Spinal cord (tissue), 9 donors: ENCODE measurements at regions not wholly inside any gene's neighbourhood (a gene's known extent, or its start where the extent isn't known, plus 50 kb on each side); places are given as distances from the start of the nearest gene placed in this dataset.
A peak's percentile ranks its signal among the peaks of the same experiment; 100 is the strongest.

ENCODE experiments used
- DNase-seq, 6 donors: peaks; one replicate each; pipeline versions ENCODE4 v3.0.0 to v3.0.0-alpha.2; 2013 to 2015; ENCODE audit warnings: low spot score in 6 of 6, low read depth in 4 of 6
- H3K27ac ChIP-seq: one replicate; pipeline ENCODE4 v1.5.1; 2013; ENCODE audit warnings: low read depth, low read length, control low read depth
- H3K27me3 ChIP-seq: one replicate; pipeline ENCODE4 v1.6.1; 2013; ENCODE audit warnings: low read length; ENCODE audit not compliant: control insufficient read depth, insufficient read depth
- H3K36me3 ChIP-seq: one replicate; pipeline ENCODE4 v1.6.1; 2013; ENCODE audit warnings: low read length; ENCODE audit not compliant: control insufficient read depth, insufficient read depth
- H3K4me1 ChIP-seq: one replicate; pipeline ENCODE4 v1.6.1; 2013; ENCODE audit warnings: low read length; ENCODE audit not compliant: control insufficient read depth, insufficient read depth
- H3K4me3 ChIP-seq: one replicate; pipeline ENCODE4 v1.5.1; 2013; ENCODE audit warnings: low read depth, low read length, control low read depth
- H3K9me3 ChIP-seq: one replicate; pipeline ENCODE4 v1.6.1; 2013; ENCODE audit warnings: low read length; ENCODE audit not compliant: control insufficient read depth, insufficient read depth
- WGBS: methylation state at CpG from one replicate; pipeline ENCODE4 v1.1.5; 2013; ENCODE audit warnings: missing lambda C conversion rate; ENCODE audit not compliant: insufficient coverage; 5-methylcytosine and 5-hydroxymethylcytosine counted together
- donor health status: healthy.

DNA sequence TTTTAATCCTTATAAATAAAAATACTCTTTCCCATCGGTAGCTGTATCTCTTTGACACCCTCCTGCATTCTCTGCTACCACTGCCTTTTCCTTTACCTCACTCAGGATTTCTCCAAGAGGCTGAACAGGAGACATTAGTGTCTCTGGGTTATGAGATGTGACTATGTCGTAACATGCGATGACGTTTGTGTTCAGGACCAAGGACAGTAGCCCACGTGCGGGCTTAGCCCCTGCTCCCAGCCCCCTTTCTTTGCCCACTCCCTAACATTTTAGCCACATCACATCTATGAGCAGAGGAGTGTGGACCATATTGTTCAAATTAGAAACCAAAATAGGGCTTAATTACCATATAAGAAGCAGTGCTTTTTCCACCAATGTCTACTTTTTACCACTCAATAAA is 369.3 kb downstream of the FBXW7 start:
- H3K27ac ChIP-seq: no peak overlapping the region

GRCh38 chr4:152165846-152166245 is 370.0 kb downstream of the FBXW7 start:
- WGBS: 50% methylated on average over 1 of the region's 4 CpGs
- DNase-seq: peak in 1 of 6 donors; percentile 57
- Histone ChIP-seq H3K36me3 (no peaks in the 10 kb centered on the region), H3K27ac (no peak overlapping the region), H3K4me3 (no peak overlapping the region), H3K4me1 (peaks cover 9% of the 10 kb centered on the region), H3K27me3 (no peaks in the 10 kb centered on the region), H3K9me3 (no peaks in the 10 kb centered on the region)

More for the DNA sequence above, 369.3 kb downstream of the FBXW7 start:
- WGBS: no CpG with 5 or more reads among the region's 6 CpGs
- H3K9me3 ChIP-seq: no peaks in the 10 kb centered on the region
- peak in 1 of 6 donors; percentile 23 for DNase-seq
- H3K4me3 ChIP-seq: no peak overlapping the region
- no peaks in the 10 kb centered on the region for H3K36me3 ChIP-seq
- no peaks in the 10 kb centered on the region for H3K27me3 ChIP-seq
- H3K4me1 ChIP-seq: peaks cover 5% of the 10 kb centered on the region

- DNase-seq: no peak
- no CpG with 5 or more reads among the region's 2 CpGs for WGBS
- no peak overlapping the region for H3K4me3 ChIP-seq
- H3K9me3 ChIP-seq: no peaks in the 10 kb centered on the region
- no peaks in the 10 kb centered on the region for H3K36me3 ChIP-seq
- no peaks in the 10 kb centered on the region for H3K27me3 ChIP-seq
- peaks cover 12% of the 10 kb centered on the region for H3K4me1 ChIP-seq
- no peak overlapping the region for H3K27ac ChIP-seq
Measured at GRCh38 chr4:152165146-152165545, 370.7 kb downstream of the FBXW7 start.

GRCh38 chr4:152164561-152164960 is 371.3 kb downstream of the FBXW7 start:
- H3K9me3 ChIP-seq: no peaks in the 10 kb centered on the region
- peaks cover 10% of the 10 kb centered on the region for H3K4me1 ChIP-seq
- no peaks in the 10 kb centered on the region for H3K36me3 ChIP-seq
- no peaks in the 10 kb centered on the region for H3K27me3 ChIP-seq
- no peak overlapping the region for H3K4me3 ChIP-seq
- 100% methylated on average over 1 of the region's 1 CpG for WGBS
- no peak for DNase-seq
- no peak overlapping the region for H3K27ac ChIP-seq

DNA sequence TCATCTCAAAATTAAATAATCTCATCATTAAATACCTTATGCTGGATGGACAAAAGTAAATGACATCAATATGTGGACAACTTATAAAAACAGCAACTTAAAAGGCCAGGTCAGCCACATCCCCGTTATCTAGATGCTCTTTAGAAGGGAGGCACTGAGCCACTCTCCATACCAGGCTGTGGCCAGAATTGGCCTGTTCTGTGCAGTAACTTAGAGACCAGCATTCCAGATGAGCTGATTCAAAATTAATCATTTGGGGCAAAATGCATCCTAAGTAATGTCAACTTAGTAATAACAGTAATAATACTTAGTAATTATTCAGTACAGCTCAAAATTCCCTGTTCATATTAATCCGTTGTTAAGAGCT is 373.6 kb downstream of the FBXW7 start:
- WGBS: 57% methylated on average over 1 of the region's 2 CpGs
- no peak for DNase-seq
- H3K9me3 ChIP-seq: no peaks in the 10 kb centered on the region
- H3K27me3 ChIP-seq: no peaks in the 10 kb centered on the region
- H3K27ac ChIP-seq: no peak overlapping the region
- H3K4me3 ChIP-seq: no peak overlapping the region
- no peaks in the 10 kb centered on the region for H3K36me3 ChIP-seq
- peaks cover 16% of the 10 kb centered on the region for H3K4me1 ChIP-seq

DNA sequence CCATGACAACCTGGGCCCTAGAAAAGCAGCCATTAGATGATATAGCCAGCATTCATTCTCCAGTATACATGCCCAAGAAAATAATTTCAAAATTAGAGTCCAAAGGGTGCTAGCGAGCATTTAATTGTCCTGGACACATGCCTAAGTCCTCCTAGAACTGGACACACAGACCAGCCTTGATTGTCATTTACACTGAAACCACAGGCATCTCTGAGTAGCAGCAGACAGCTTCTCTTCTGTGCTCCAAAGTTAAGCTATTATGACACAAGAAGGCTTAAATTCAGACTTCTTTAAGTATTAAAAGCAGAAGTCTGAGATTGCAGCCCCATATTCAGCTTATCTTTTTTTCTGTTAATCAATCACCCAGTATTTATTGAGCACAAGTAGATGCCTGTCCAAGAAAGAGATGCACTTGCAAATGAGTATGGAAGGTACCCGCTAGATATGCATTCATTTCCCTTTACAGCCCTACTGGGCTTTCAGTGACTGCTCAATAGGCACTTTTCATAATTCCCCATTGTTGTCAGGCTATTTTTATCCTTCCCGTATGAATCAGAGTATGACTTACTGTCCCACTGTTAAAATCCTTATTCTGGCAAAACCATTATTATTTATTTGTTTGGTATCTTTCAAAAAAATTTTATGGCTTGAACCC is 374.1 kb downstream of the FBXW7 start:
- 88% methylated on average over 1 of the region's 3 CpGs for WGBS
- peak in 1 of 6 donors; percentile 50 for DNase-seq
- no peak overlapping the region for H3K4me3 ChIP-seq
- peaks cover 18% of the 10 kb centered on the region for H3K4me1 ChIP-seq
- no peaks in the 10 kb centered on the region for H3K9me3 ChIP-seq
- H3K27ac ChIP-seq: no peak overlapping the region
- no peaks in the 10 kb centered on the region for H3K36me3 ChIP-seq
- no peaks in the 10 kb centered on the region for H3K27me3 ChIP-seq

DNA sequence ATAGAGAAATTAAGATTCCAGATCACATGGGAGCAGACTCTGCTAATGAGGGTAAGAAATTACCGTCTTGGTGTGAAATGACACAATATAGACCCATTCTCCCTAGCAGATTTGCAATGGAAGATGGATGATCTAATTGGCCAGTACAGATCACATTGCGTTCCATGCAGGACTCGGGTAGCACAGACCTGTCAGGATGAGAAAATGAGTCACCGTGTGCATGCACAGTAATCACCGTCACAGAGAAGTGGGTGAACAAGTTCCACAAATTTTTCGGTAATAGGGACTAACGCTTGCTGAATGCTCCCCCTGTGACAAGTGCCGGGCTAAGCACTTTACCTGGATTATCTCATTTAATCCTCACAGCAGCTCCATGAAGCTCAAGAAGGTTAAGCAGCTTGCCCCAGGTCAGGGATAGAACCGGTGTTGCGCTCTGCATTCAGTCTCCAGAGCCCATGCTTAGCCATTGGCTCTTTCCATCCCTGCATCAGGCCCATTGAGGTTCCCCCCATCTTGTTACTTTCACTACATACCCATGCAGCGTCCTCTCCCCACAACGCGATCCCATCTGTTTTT is 375.6 kb downstream of the FBXW7 start:
- WGBS: 83% methylated on average over 10 of the region's 13 CpGs
- H3K4me3 ChIP-seq: no peak overlapping the region
- DNase-seq: peak in 1 of 6 donors; percentile 33
- no peaks in the 10 kb centered on the region for H3K27me3 ChIP-seq
- no peaks in the 10 kb centered on the region for H3K9me3 ChIP-seq
- no peaks in the 10 kb centered on the region for H3K36me3 ChIP-seq
- H3K27ac ChIP-seq: no peak overlapping the region
- H3K4me1 ChIP-seq: peaks cover 21% of the 10 kb centered on the region

DNA sequence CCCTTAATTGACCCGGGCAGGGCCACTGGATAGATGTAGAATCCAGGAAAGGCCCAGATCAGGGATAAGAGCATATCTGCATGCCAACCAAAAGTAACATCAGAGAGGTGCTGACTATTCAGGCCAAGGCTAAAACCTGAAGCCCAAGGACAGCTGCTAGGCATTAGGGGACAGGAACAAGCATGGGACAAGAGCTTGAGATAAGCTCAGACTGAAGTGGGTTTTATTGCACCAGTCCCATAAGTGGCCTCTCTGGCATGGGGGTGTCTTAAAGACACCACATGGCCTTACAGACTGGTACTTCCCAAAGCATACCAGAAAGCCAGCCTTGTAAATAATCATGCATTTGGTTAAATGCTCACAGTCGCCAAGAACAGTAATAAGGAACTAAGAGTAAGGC is 376.1 kb downstream of the FBXW7 start:
- no peak overlapping the region for H3K27ac ChIP-seq
- H3K27me3 ChIP-seq: no peaks in the 10 kb centered on the region
- no peak for DNase-seq
- H3K4me3 ChIP-seq: no peak overlapping the region
- H3K9me3 ChIP-seq: no peaks in the 10 kb centered on the region
- H3K36me3 ChIP-seq: no peaks in the 10 kb centered on the region
- H3K4me1 ChIP-seq: peaks cover 21% of the 10 kb centered on the region
- 94% methylated on average over 2 of the region's 2 CpGs for WGBS

DNA sequence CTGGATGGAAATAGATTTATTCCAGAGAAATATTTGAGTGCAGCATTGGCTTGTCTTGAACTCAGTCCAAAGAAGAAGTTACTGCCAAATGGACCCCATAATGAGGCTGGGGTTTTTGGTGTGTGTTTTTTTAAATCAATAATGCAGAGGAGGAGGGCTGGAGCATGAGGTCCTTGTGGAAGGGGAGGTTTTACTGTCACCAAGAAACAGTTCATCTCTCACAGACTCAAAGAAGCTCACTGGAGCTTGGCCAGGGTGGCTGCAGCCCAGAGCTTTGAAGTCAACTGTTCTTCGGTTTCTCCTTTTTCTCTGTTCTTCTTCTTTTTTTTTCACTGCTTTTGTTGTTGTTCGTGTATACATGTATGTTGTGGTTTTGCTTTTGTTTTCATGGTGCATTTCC is 377.7 kb downstream of the FBXW7 start:
- no CpG with 5 or more reads among the region's 2 CpGs for WGBS
- H3K4me1 ChIP-seq: peaks cover 21% of the 10 kb centered on the region
- H3K36me3 ChIP-seq: no peaks in the 10 kb centered on the region
- H3K27ac ChIP-seq: no peak overlapping the region
- H3K4me3 ChIP-seq: no peak overlapping the region
- no peaks in the 10 kb centered on the region for H3K27me3 ChIP-seq
- peak in 2 of 6 donors; percentile 56 to 61 for DNase-seq
- H3K9me3 ChIP-seq: no peaks in the 10 kb centered on the region

GRCh38 chr4:152157629-152158028 is 378.3 kb downstream of the FBXW7 start:
- no peak for DNase-seq
- WGBS: no CpG with 5 or more reads among the region's 5 CpGs
- Histone ChIP-seq H3K36me3 (no peaks in the 10 kb centered on the region), H3K27me3 (no peaks in the 10 kb centered on the region), H3K9me3 (no peaks in the 10 kb centered on the region), H3K4me3 (no peak overlapping the region), H3K27ac (no peak overlapping the region), H3K4me1 (peaks cover 21% of the 10 kb centered on the region)
